ENCODE measurements at regions not wholly inside any gene's neighbourhood (a gene's known extent, or its start where the extent isn't known, plus 50 kb on each side); places are given as distances from the start of the nearest gene placed in this dataset.

DNA sequence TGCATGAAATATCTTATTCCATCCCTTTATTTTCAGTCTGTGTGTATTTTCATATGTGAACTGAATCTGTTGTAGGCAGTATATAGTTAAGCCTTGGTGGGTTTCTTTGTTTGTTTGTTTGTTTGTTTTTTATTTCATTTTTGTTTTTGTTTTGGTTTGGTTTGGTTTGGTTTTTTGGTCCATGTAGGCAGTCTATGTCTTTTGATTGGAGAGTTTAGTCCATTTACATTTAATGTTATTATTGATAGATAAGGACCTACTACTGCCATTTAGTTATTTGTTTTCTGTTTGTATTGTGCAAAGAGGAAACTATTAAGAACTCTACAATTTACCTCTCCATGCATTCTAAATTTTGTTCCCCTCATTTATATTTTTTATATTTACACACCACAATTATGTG is 695.9 kb upstream of the GRM3 start:
- TF ChIP-seq, protein P1, sequence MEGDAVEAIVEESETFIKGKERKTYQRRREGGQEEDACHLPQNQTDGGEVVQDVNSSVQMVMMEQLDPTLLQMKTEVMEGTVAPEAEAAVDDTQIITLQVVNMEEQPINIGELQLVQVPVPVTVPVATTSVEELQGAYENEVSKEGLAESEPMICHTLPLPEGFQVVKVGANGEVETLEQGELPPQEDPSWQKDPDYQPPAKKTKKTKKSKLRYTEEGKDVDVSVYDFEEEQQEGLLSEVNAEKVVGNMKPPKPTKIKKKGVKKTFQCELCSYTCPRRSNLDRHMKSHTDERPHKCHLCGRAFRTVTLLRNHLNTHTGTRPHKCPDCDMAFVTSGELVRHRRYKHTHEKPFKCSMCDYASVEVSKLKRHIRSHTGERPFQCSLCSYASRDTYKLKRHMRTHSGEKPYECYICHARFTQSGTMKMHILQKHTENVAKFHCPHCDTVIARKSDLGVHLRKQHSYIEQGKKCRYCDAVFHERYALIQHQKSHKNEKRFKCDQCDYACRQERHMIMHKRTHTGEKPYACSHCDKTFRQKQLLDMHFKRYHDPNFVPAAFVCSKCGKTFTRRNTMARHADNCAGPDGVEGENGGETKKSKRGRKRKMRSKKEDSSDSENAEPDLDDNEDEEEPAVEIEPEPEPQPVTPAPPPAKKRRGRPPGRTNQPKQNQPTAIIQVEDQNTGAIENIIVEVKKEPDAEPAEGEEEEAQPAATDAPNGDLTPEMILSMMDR (conservative IDR thresholded peaks at IDR 0.05 in 1 of 2, IDR thresholded peaks at IDR 0.05 in 1 of 2; ENCODE audit: low read depth in 1 of 2, low read length in 2 of 2): no peak
- no peak for TF ChIP-seq EZH2 (IDR thresholded peaks at IDR 0.05; ENCODE audit: low read length, missing control alignments)
